ENCODE measurements at regions not wholly inside any gene's neighbourhood (a gene's known extent, or its start where the extent isn't known, plus 50 kb on each side); places are given as distances from the start of the nearest gene placed in this dataset.

DNA sequence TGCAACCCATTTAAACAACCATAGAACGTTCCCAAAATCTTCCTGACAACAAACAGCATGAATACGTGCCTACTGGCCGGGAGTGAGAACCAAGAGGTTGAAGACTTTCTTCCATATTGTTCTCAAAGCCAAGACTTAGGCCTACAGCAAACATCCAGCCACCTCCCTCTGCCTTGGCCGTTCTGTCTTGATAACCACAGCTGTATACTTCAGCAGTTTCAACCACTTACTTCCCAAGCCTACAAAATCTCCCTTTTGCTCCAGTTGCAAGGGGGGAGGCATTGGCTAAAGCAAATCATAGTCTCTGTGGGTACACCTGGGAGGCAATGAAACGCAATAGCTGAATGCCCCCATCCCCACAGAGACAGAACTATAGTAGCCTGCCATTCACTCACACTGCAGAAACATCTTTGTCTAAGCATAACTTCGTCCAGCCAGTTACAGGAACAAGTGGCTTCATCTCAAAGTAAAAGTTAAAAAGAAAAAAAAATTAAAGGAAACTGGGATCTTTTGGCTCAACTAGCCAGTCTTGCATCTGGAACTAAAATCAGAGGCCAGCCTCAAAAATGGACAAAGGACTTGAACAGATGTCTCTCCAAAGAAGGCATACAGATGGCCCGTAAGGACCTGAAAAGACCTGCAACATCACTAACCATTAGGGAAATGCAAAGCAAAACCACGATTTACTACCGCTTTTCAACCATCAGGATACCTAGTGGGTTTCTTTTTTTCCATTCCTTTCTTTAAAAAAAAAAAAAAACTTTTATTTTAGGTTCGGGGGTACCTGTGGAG lies 186.0 kb downstream of the PSMG1 start:
- DNase-seq = no peak

DNA sequence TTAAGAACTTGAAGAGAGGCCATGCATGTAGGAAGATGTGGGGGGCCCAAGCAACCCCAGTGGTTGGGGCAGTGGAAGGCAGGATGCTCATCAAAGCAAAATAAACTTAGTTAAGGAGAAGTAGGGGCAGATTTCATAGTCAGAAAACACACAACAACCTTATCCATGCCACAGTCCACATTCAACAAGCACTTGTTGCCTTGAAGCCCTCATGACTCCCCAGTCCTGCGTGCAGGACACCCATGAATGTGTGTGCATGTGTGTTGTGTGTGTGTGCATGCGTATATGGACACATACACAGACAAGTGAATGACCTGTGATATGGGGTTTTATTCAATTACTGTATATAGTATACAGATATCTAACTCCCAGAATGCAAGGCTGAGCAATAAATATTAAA lies 186.9 kb downstream of the PSMG1 start:
- no peak for DNase-seq

DNA sequence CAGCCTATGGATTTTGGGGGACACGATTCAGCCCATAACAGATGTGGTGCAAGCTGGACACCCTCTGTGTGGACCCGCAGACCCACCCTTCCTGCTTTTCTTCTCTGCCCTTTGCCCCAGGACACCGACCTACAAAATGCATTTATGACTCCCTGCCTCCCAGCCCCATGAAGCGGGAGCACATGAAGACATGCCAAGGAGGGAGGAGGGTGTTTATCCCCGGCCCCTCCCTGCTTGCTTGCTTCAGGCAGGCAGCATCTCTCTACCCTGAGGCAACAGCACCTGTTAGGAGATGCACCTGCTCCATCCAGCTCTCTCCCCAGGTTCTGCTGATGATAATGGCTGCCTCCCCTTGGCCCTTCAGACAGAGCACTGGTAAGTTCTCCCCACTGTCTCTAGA lies 187.5 kb downstream of the PSMG1 start:
- DNase-seq = no peak

DNA sequence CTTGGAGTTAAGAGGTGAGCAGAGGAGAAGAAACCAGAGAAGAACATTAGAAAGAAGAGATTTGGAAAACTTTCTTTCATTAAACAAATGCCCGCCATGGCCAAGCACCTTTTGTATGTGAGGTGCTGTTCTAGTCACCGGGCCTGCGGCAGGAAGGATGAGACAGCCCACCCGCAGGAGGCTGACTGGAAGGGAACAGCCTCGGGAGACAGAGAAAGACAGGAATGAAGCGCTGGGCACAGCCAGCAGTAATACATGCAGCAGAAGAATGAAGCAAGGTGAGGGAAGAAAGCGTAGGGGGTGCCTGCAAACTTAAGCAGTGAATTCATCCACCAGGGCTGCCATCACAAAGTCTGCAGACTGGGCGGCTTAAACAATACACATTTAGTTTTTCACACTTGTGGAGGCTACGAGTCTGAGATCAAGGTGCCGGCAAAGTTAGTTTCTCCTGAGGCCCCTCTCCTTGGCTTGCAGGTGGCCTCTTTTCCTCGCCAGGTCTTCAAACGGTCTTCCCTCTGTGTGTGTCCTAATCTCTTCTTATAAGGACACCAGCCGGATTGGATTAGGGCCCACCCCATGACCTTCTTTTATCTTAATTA lies 188.1 kb downstream of the PSMG1 start:
- DNase-seq = no peak

DNA sequence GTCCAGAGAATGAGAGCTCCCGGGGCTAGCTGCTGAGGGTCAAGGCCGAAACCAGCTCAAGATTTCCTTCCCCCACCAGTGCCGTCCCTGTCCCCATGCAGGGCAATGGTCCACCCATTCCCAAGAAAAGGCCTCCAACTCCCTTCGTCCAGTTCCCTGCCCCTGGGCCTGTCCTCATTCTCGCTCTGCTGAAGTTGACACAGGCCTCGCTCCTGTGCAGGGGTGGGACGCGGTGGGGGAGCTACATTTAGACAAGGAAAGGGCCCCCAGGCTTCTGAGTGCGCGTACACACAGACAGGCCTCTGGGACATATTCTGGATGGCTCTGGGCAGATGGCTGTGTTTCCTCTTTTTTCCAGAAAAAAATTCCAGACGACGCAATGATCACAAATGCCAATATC lies 188.3 kb downstream of the ETS2 start:
- no peak for DNase-seq

DNA sequence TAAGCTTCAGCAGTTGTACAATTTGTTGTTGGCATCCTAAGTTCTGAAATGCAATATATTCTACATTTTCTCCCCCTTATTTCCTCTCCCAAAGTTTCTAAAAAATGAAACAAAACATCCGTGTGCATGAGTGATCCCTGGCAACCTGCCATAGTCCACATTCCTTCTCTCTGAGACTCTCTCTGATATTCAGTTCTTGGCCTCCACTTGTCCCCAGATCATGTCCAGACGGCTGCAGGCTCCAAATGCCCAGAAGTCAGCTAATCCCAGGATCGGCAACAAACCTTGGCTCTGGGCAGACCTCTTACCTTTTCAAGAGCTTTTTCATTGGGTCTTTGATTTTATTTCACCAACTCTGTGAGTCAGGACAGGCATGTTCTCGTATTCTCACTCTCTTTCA lies 187.8 kb downstream of the ETS2 start:
- no peak for DNase-seq

DNA sequence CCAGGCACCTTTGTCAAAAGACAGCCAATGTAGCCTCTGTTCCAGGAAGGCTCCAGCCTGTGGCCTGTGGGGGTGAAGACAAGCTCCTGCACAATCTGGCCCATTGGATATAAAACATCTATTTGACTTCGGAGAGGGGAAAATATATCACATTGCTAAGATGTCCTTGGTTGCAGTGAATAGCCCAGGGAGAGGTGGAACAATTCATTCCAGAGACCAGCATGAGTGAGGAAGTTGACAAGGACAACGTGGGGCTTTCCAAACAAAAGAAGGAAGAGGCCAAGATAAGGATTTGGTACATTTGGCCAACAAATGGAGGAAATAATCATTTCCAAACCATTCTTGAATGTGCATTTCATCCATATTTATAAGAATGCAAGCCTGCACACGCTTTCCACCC lies 187.0 kb downstream of the ETS2 start:
- DNase-seq = no peak

DNA sequence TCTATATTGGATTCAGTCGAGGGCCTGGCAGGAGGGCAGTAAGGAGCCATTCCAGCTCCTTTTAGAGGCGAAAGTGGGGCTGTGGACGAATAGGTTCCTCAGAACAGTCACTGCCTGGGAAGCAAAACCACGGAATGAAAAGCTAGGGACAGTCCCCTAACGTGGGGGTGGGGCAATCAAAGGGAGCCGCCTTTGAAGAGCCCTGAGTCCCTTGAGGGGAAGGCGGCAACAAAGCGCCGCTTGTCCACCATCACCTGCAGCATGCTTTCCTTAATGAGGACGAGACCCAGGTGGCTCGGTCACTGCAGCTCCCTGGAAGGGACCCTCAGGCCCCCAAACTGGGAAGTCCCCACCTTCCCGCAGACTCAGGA lies 184.7 kb downstream of the ETS2 start:
- no peak for DNase-seq

DNA sequence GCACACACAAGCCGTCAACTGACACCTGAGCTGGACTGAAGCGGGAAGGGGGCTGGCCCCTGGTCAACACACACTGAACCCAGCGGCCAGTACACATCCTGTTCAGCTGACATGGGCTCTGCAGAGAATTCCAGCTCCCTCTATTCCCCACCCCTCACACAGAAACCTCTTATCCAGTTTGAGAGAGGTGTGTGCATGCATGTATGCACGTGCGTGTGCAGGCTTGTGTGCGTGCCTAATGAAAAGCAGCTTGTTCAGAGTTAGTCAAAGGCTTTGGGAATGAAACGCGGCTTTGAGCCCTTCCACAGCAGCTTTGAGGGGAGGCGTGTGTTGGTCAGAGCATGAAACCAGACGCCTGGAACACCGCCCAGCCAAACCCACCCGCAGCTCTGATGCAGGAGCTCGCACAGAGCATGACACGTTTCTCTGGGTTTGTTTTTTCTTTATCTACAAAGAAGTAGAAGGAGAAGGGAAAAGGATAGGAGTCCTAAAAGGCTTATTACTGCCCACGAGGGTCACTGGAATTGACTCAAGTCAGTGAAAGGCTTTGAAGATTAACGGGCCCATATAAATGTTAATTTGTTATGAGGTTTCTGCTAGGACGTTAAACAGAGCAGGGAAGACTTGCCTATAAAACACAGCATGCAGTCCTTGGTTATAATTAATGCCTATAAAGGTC lies 184.2 kb downstream of the ETS2 start:
- DNase-seq = no peak

DNA sequence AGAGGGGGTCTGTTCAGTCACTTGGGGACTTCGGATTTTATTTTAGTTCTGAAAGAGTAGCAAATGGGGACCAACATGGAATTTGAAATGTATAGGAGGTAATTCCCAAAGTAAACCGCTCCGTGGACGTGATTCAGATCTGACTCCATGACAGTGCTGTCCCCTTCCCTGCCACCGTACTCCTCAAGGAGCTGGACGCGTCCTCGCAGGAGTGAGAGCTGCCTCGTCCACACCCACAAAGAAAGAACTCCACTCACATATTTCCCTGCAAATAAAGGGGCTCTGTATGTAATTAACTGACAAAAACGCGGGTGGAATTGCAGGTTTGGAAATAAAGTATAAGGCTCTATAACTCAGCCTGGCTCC lies 183.6 kb downstream of the ETS2 start:
- DNase-seq = no peak

DNA sequence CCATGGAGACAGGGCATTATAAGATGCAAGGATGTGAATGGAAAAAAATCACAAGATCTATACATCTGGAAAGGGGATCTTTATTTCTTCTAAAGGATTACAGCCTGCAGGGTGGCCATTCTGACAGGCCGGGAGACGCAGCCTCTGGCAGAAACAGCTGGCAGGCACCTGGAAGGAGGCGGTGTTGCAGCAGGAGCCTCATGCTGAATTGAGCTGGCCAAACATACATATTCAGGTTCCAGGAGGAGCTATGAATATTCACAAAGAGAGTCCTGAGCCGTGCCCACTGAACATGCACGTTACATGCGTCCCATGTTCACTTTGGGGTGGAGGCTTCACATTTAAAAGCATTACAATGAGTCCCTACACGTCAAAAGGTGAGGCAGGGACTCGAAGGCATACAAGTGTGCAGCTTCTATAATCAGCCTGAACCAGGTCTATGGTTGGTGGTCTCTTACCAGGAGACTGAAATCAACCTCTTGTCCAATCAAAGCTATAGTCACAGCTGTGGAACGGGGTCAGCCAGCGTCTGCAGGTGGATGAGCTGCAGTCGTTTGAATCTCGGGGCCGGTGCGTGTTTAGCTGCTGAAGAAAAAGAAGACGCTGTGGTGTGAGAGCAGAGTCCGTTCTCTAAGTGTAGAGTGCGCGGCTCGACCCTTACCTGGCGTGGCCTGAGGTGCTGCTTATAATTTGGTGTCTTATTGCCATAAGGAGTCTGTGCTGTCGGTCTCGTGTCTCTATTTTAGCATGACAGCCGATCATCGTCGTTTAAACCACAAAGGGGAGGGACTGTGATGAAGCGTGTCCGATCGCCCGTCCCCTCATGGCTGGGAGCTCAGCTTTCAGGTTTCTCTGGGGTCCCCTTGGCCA lies 183.0 kb downstream of the ETS2 start:
- no peak for DNase-seq

DNA sequence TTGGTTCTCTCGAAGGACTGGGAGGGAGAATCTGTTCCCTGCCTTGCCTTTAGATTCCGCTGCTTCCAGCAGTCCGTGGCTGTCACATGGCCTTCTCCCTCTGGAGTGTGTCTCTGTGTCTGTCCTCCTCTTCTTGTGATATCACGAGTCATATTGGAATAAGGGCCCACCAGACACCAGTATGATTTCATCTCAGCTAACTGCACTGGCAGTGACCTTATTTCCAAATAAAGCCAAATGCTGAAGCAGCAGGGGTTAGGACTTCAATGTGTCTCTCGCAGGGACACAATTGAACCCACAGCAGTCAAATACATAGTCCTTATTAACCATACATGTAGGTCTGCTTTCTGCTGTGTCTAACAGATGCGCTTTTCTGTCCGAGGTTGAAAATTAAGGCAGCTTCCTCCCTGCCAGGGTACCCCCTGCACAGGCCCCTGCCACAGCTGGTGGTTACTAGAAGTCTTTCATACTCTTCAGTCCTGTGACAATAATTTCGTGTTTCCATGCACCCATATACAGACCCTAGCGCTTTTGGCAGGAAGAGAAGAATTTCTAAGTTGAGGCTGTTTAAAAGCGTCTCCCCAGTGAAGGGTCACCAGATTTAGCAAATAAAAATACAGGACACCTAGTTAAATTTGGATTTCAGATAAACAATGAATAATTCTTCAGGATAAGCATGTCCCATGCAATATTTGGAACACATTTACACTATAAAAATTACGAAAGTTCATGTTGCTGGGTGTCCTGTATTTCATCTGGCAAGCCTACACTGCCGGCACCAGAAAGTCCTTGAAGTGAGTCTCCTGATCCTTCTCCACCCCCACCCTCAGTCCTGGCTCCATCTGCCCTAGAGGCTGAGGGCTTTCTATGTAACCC lies 182.1 kb downstream of the ETS2 start:
- DNase-seq = no peak

DNA sequence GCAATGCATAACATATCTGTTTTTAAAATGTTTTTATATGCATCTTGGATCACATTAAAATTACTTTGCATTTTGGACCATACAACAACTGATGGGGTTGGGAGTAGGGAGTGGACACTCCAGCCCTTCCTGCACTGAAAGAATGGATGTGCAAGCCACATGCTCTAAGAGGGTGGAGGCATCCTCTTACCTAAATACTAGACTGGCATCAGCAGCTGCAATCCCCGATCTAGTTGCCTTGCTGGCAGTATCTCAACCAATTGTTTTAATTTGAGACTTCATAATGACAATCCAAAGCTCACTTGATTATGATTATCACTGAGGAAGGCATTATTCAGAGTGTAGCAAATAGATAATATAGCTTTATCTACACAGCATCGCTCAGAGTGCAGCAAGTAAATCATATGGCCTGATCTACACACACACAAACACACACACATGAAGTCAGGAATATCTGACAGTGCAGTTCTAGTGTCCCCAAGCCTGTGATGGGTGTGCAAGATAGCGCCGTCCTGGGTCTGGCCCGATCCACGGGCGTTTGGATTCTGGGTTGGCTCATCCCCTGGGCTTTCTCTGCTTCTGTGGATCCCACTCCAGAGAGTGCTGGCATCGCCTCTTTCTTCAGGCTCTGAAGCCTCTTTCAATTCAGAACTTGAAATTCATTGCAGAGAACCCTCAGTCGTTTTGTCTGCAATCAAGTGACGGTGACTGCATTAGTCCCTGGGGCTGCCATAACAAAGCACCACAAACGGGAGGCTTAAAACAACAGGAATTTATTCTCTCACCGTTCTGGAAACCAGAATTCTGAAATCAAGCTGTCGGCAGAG lies 181.3 kb downstream of the ETS2 start:
- DNase-seq = no peak

DNA sequence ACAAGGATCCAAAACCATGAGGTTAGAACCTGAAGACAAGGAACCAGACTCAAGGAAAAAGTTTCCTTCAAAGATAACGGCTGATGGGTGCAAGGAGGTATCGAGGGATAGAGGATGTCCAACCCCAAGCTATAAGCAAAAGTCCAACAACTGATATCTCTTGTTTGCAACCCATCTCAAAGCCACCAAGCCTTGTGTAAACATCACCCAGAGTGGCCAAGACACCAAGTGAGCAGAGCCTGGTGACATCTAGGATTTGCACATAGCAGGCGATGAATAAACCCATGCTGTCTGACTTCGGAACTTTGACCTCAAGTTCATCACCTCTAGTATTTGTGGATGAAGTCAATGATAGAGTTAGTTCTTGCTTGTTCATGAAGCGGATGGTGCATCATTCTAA lies 180.7 kb downstream of the ETS2 start:
- no peak for DNase-seq

DNA sequence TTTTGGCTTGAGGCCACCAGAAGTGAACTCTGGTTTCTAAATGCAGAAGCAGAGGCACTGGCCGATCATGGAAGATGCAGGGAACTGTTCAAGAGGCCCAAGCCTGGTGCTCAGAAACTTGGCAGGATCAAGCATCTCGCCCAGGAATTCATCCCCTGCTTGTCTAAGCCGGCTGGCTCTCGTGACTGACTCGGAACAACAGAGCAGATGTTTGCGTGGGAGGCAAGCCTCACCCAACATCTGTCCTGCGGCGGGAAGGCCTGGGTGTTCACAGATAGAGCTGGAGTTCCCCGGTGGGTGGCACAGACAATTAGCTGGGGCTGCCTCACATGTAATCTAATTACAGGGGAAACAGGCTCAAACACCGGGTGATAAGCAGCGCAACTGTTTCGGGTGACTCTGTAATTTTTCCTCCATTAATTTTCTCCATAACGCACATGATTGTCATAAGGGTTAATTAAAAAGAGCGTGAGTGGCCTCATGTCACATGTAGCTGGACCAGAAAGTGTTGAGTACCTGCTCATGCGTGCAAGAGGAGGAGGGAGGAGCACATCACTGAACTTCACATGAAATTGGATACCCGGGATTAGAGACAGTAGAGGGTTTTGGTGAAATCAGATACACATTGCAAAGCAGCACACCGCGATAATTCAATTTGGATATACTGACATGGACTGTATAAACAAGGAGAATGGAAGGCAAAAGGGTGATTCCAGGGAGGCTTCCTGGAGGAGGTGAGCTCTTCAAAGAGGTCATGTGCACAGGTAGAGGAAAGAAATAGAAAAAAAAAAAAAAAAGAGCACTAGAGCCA lies 180.0 kb downstream of the ETS2 start:
- DNase-seq = peak; percentile 75

DNA sequence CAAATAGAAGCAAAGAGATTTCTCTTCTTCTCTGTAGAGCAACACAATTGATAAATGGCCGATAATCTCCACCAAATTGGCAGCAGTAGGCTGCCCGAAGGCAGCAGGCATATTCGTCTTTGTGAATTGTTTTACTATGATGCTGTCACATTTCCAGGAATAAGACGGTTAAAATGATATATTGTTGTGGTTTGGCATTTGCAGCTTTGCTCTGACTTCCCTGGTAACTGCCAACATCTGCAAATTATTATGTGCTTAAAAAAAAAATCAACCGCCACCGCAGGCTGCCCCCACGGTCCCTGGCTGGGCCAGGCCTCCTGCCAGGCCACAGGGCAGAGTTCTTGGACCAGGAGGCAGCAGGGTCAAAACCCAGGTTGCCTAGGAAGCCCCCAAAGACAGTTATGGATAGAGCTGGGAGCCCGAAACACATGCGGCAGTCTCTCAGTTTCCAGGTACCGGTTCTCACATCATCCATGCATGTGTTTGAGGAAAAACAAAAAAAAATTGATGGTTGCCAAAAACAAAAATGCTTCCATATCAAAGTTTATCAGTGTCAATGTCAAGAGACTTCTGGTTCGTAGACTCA lies 179.3 kb downstream of the ETS2 start:
- DNase-seq = no peak

DNA sequence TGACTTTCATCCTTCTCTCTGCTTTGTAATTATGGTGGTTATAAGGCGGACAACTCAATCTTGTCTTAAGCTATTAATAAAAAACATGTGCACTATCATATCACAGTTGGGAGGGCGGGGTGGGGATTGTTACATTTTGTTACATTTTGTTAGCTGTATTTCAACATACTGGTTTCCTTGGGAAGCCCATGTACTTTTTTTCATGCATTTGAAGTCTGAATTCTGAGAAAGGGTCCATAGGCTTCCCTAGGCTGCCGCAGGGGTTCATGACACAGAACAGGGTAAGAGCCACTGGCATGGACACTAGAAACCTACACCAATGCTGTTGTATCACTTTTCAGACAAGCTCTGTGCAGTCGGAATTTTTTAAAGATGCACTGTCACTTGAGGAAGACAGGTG lies 178.8 kb downstream of the ETS2 start:
- DNase-seq = no peak

DNA sequence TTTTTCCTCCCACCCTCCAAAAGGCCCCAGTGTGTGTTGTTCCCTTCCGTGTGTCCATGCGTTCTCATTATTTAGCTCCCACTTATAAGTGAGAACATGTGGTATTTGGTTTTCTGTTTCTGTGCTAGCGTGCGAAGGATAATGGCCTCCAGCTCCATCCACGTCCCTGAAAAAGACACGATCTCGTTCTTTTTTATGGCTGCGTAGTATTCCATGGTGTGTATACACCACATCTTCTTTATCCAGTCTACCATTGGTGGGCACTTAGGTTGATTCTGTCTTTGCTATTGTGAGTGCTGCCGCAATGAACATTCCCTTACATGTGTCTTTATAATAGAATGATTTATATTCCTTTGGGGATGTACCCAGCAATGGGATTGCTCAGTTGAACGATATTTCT lies 177.8 kb downstream of the ETS2 start:
- no peak for DNase-seq

DNA sequence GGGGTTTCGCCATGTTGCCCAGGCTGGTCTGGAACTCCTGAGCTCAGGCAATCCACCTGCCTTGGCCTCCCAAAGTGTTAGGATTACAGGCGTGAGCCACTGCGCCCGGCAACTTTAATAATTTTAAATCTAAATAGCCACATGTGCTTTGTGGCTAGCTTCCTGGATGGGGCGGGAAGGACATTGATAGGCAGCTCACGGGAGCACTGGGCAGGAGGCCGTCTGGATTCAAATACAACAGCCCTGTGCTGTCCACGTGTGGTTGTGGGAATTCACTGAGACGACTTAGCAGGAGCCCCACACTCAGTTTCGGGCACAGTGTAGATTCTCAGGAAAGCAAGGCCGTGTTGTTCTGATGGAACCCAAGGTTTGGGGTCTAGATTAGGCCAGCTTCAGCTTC lies 177.1 kb downstream of the ETS2 start:
- no peak for DNase-seq

DNA sequence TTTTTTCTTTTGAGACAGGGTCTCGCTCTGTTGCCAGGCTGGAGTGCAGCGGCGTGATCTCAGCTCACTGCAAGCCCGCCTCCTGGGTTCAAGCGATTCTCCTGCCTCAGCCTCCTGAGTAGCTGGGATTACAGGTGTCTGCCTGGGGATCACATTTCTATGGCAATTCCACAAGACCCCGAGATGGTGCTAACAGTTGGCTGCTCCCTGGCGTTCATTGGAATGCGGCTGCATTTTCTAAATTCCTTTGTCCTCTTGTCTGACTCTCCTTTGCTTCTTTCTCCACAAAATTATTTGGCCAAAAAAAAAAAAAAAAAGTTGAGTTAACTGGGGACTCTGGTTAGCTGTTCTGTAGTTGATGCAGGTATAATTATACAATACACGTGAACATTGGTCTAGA lies 176.4 kb downstream of the ETS2 start:
- DNase-seq = no peak
